Ishikawa (cell line): ENCODE measurements at regions not wholly inside any gene's neighbourhood (a gene's known extent, or its start where the extent isn't known, plus 50 kb on each side); places are given as distances from the start of the nearest gene placed in this dataset.

Experiments used
- CEBPB ChIP-seq: IDR thresholded peaks from 2 replicates; pipeline ENCODE4 v1.6.1; 2012
- CREB1 ChIP-seq: IDR thresholded peaks from 2 replicates; pipeline ENCODE4 v1.6.1; 2012; ENCODE audit warnings: low read depth
- EGR1 ChIP-seq: IDR thresholded peaks from 2 replicates; pipeline ENCODE4 v1.6.1; 2012
- EP300 ChIP-seq: IDR thresholded peaks from 2 replicates; pipeline ENCODE4 v1.6.1; 2012; ENCODE audit warnings: borderline replicate concordance
- FOXM1 ChIP-seq: IDR thresholded peaks from 2 replicates; pipeline ENCODE4 v1.6.1; 2012; ENCODE audit warnings: low read depth, borderline replicate concordance
- RAD21 ChIP-seq: IDR thresholded peaks from 2 replicates; pipeline ENCODE4 v1.6.1; 2012; ENCODE audit warnings: low read depth
- REST ChIP-seq: IDR thresholded peaks from 2 replicates; pipeline ENCODE4 v1.6.1; 2012; ENCODE audit warnings: low read depth, mild to moderate bottlenecking
- TAF1 ChIP-seq: IDR thresholded peaks from 2 replicates; pipeline ENCODE4 v1.6.1; 2012; ENCODE audit warnings: low read depth, mild to moderate bottlenecking
- YY1 ChIP-seq: IDR thresholded peaks from 2 replicates; pipeline ENCODE4 v1.6.1; 2012; ENCODE audit warnings: low read depth
- ZBTB7A ChIP-seq: IDR thresholded peaks from 2 replicates; pipeline ENCODE4 v1.6.1; 2012; ENCODE audit warnings: low read depth

DNA sequence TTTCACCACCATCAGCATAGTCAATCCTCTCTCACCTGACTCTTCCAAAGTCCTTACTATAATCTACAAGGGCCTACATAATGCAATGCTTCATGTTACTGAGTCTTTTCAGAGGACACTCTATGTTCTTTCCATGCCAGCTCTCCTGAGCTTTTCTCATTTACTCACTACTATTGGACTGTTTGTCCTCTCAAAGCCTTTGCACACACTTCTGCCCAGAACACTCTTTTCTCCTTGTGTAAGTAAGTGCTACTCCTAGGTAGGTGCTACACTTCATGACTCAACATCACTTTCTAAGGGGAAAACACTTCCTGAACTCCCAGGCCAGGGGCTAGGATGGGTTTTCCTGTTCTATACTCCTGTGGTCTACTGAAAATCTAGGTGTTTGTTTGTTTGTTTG, 82.5 kb upstream of the GULP1 start:
- TF ChIP-seq TAF1: no peak
- no peak for TF ChIP-seq EGR1
- TF ChIP-seq CEBPB: no peak
- TF ChIP-seq FOXM1: no peak
- no peak for TF ChIP-seq RAD21
- no peak for TF ChIP-seq ZBTB7A
- TF ChIP-seq REST: no peak
- TF ChIP-seq YY1: no peak
- TF ChIP-seq CREB1: no peak
- no peak for TF ChIP-seq EP300
